Esophagus squamous epithelium (tissue), 5 donors: ENCODE measurements at regions not wholly inside any gene's neighbourhood (a gene's known extent, or its start where the extent isn't known, plus 50 kb on each side); places are given as distances from the start of the nearest gene placed in this dataset.

ENCODE experiments used
- DNase-seq: peaks from one replicate; lab custom pipeline; 2025; lab: John Stamatoyannopoulos, UW
- H3K27ac ChIP-seq, 4 donors: fragments of 200-600 bp; sonication (generic); one replicate each; pipeline ENCODE4 v1.5.1; 2016 to 2019; ENCODE audit warnings: mild to moderate bottlenecking in 1 of 4
- H3K27me3 ChIP-seq, 4 donors: fragments of 200-600 bp; sonication (generic); 1 replicate in 3 of 4; 2 replicates in 1 of 4; pipeline versions ENCODE4 v1.5.1 to v1.6.0; 2017 to 2021; ENCODE audit warnings: antibody characterized with exemption in 1 of 4
- H3K36me3 ChIP-seq, 3 donors: fragments of 200-600 bp; sonication (generic); one replicate each; pipeline ENCODE4 v1.5.1; 2016 to 2019
- H3K4me1 ChIP-seq, 3 donors: fragments of 200-600 bp; sonication (generic); one replicate each; pipeline ENCODE4 v1.5.1; 2017 to 2019
- H3K4me3 ChIP-seq, 4 donors: fragments of 200-600 bp; sonication (generic); 1 replicate in 3 of 4; 2 replicates in 1 of 4; pipeline ENCODE4 v1.5.1; 2016 to 2019; ENCODE audit warnings: mild to moderate bottlenecking in 2 of 4, moderate library complexity in 1 of 4
- H3K9me3 ChIP-seq, 3 donors: fragments of 200-600 bp; sonication (generic); one replicate each; pipeline ENCODE4 v1.5.1; 2016 to 2019
- POLR2A ChIP-seq, 4 donors: fragments of 450-650 bp; IDR thresholded peaks; one replicate each; pipeline ENCODE4 v1.6.1; 2017; ENCODE audit warnings: antibody characterized with exemption in 4 of 4, mild to moderate bottlenecking in 4 of 4, moderate library complexity in 3 of 4
- WGBS, 2 donors: methylation state at CpG; one replicate each; pipeline ENCODE4 v1.1.5; 2018; 5-methylcytosine and 5-hydroxymethylcytosine counted together
- intact Hi-C: fragments of 100-400 bp; cut with DNase I; formaldehyde crosslinking; loops from one replicate; pipeline ENCODE4 v1.15.0; 2022
- TF ChIP-seq, protein P1 (sequence below), 6 experiments: fragments of 450-650 bp in 4 of 6; fragments of 200-600 bp in 2 of 6; sonication (generic) in 2 of 6; IDR thresholded peaks; one replicate each; pipeline ENCODE4 v1.5.1; 2016 to 2019; ENCODE audit warnings: antibody characterized with exemption in 6 of 6, mild to moderate bottlenecking in 4 of 6, moderate library complexity in 4 of 6
- donor health status: DM: yes; HTN: yes; CAD: no.

DNA sequence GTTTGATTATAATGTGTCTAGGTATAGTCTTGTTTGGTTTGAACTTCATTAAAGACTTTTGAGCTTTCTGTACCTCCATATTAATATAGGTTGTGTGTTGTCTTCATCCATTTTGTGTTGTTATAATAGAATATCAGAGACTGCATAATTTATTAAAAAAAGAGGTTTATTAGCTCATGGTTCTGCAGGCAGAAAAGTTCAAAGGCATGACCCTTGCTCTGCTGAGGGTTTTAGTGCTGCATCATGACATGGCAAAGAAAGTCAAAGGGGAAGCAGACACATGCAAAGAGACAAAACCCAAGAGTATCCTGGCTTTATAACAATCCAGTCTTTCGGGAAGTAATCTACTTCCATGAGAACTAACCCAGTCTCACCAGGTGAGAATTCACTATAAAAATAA, 358.2 kb downstream of the EDEM1 start:
- 50 to 92% methylated on average over 1 of the region's 1 CpG for WGBS, 2 donors
- Histone ChIP-seq H3K4me1 (no peaks in the 10 kb centered on the region), H3K9me3 (peaks cover 0 to 14% (median 0%) of the 10 kb centered on the region in 3 donors), H3K27me3 (no peaks in the 10 kb centered on the region), H3K36me3 (no peaks in the 10 kb centered on the region), H3K4me3 (no peak overlapping the region), H3K27ac (no peak overlapping the region)
- intact Hi-C loops = no loop called here
- no peak for TF ChIP-seq POLR2A (IDR thresholded peaks at IDR 0.05)
- TF ChIP-seq, protein P1, sequence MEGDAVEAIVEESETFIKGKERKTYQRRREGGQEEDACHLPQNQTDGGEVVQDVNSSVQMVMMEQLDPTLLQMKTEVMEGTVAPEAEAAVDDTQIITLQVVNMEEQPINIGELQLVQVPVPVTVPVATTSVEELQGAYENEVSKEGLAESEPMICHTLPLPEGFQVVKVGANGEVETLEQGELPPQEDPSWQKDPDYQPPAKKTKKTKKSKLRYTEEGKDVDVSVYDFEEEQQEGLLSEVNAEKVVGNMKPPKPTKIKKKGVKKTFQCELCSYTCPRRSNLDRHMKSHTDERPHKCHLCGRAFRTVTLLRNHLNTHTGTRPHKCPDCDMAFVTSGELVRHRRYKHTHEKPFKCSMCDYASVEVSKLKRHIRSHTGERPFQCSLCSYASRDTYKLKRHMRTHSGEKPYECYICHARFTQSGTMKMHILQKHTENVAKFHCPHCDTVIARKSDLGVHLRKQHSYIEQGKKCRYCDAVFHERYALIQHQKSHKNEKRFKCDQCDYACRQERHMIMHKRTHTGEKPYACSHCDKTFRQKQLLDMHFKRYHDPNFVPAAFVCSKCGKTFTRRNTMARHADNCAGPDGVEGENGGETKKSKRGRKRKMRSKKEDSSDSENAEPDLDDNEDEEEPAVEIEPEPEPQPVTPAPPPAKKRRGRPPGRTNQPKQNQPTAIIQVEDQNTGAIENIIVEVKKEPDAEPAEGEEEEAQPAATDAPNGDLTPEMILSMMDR (IDR thresholded peaks at IDR 0.05) = no peak
- no peak for DNase-seq

DNA sequence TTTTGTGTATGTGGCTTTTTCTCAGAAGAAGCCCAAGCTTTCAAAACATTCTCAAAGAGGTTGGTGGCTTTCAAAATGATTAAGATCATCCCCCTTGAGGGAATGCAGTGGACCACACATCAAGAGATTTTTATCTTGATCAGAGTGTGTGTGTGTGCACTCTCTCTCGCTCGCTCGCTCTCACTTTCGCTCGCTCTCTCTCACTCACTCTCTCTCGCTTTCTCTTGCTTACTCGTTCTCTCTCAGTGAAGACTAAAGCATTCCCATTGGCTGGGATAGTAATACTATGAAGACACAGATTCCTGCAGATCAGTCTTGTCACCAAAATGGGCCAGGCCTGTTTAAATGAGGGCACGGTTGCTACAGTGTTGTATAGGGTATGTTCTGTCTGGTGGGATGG, 365.7 kb downstream of the EDEM1 start:
- H3K9me3 ChIP-seq = no peaks in the 10 kb centered on the region
- DNase-seq = no peak
- intact Hi-C loops = no loop called here
- 92 to 95% methylated on average over 8 of the region's 8 CpGs for WGBS, 2 donors
- H3K36me3 ChIP-seq = no peaks in the 10 kb centered on the region
- no peaks in the 10 kb centered on the region for H3K27me3 ChIP-seq
- TF ChIP-seq POLR2A (IDR thresholded peaks at IDR 0.05) = no peak
- TF ChIP-seq, protein P1 (IDR thresholded peaks at IDR 0.05) = no peak
- H3K4me1 ChIP-seq = no peaks in the 10 kb centered on the region
- H3K27ac ChIP-seq = no peak overlapping the region
- H3K4me3 ChIP-seq = no peak overlapping the region

DNA sequence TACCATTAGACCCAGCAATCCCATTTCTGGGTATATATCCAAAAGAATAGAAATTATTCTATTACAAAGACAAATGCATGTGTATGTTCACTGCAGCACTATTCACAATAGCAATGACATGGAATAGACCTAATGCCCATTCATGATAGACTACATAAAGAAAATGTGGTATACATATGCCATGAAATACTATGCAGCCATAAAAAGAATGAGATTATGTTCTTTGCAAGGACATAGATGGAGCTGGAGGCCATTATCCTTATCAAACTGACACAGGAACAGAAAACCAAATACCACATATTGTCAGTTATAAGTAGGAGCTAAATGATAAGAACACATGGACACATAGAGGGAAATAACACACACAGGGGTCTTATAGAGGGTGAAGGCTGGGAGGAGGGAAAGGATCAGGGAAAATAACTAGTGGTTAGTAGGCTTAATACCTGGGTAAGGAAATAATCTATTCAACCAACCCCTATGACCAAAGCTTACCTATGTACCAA, 366.8 kb downstream of the EDEM1 start:
- intact Hi-C loops = no loop called here
- Histone ChIP-seq H3K27ac (no peak overlapping the region), H3K4me1 (no peaks in the 10 kb centered on the region), H3K27me3 (no peaks in the 10 kb centered on the region), H3K9me3 (no peaks in the 10 kb centered on the region), H3K4me3 (no peak overlapping the region), H3K36me3 (no peaks in the 10 kb centered on the region)
- TF ChIP-seq, protein P1 (IDR thresholded peaks at IDR 0.05) = no peak
- TF ChIP-seq POLR2A (IDR thresholded peaks at IDR 0.05) = no peak
- no peak for DNase-seq

DNA sequence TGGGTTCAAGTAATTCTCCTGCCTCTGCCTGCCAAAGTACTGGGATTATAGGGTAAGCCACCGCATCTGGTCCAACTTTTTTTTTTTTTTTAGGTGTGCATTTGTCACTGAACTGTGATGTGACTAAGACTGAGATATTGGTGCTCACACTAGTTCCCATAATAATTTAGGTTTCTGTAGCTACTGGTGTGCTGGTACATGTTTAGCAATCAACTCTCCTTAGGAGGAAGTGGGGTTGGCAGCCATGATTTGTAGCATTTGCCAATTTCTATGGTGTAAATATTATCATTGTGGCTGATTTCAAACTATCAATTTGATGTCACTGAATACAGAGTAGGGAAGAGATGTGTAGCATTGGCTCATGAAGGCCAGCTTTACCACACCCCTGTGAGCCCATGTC, 372.7 kb downstream of the EDEM1 start:
- H3K27me3 ChIP-seq = no peaks in the 10 kb centered on the region
- WGBS, 2 donors = 77 to 87% methylated on average over 1 of the region's 1 CpG
- intact Hi-C loops = no loop called here
- DNase-seq = no peak
- no peaks in the 10 kb centered on the region for H3K9me3 ChIP-seq
- TF ChIP-seq POLR2A (IDR thresholded peaks at IDR 0.05) = no peak
- TF ChIP-seq, protein P1 (IDR thresholded peaks at IDR 0.05) = no peak
- H3K4me3 ChIP-seq = no peak overlapping the region
- no peaks in the 10 kb centered on the region for H3K36me3 ChIP-seq
- no peaks in the 10 kb centered on the region for H3K4me1 ChIP-seq
- no peak overlapping the region for H3K27ac ChIP-seq

DNA sequence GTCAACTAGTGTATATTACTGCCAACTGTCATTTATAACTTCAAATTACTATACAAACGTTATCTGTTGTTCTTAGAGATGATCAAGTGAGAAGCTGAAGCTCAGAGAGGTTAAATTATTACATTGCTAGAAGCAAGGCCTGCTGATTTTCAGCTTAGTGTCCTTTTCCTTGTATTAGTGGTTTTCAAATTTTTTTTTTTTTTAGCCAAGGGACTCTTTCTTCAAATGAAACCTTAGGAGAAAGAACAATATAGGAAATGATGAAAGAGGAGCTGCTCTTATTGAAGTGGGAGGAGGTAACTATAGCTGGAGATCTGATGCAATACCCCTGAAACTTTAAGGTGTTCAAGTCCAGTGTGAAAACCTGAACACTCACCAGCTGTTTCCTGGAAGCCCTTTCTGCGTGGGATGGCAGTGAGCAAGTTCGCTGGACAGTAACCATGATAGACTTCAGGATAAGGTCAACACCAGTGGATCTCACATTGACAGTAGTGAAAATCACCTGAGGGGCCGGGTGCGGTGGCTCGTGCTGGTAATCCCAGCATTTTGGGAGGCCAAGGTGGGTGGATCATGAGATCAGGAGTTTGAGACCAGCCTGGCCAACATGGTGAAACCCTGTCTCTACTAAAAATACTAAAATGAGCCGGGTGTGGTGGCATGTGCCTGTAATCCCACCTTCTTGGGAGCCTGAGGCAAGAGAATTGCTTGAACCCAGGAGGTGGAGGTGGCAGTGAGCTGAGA, 376.2 kb downstream of the EDEM1 start:
- intact Hi-C loops = no loop called here
- TF ChIP-seq POLR2A (IDR thresholded peaks at IDR 0.05) = no peak
- TF ChIP-seq, protein P1 (IDR thresholded peaks at IDR 0.05) = no peak
- DNase-seq = no peak
- Histone ChIP-seq H3K27ac (no peak overlapping the region), H3K9me3 (no peaks in the 10 kb centered on the region), H3K4me3 (no peak overlapping the region), H3K27me3 (no peaks in the 10 kb centered on the region), H3K4me1 (no peaks in the 10 kb centered on the region), H3K36me3 (no peaks in the 10 kb centered on the region)
- 42 to 63% methylated on average over 4 to 7 of the region's 7 CpGs for WGBS, 2 donors
